ENCODE measurements at regions not wholly inside any gene's neighbourhood (a gene's known extent, or its start where the extent isn't known, plus 50 kb on each side); places are given as distances from the start of the nearest gene placed in this dataset.
A peak's percentile ranks its signal among the peaks of the same experiment; 100 is the strongest.

DNA sequence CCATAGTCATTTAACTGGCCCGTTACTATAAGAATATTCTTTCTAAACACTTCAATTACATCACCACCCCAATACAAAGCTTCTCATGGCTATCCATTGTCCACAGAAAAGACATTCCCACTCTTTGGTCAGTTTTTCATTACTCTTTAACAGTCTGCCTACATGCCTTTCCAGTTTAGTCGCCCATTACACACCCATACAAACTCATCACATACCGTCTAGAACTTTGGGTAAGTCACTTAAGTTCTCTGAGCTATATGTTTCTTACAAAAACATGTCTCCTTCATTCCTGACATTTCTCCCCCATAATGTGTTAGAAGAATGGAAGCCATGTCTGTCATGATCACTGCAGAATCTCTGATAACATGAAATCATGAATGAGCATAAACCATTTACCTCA is 108.2 kb upstream of the STK17B start:
- no peak for DNase-seq

GRCh38 chr2:196284144-196284844 is 112.9 kb upstream of the STK17B start:
- DNase-seq: peak; percentile 65

- DNase-seq: no peak
Measured at GRCh38 chr2:196284866-196285557, 113.6 kb upstream of the STK17B start.

GRCh38 chr2:196286821-196287220 is 115.4 kb upstream of the STK17B start:
- no peak for DNase-seq

- DNase-seq: no peak
Measured at GRCh38 chr2:196287523-196287922, 116.1 kb upstream of the STK17B start.

DNA sequence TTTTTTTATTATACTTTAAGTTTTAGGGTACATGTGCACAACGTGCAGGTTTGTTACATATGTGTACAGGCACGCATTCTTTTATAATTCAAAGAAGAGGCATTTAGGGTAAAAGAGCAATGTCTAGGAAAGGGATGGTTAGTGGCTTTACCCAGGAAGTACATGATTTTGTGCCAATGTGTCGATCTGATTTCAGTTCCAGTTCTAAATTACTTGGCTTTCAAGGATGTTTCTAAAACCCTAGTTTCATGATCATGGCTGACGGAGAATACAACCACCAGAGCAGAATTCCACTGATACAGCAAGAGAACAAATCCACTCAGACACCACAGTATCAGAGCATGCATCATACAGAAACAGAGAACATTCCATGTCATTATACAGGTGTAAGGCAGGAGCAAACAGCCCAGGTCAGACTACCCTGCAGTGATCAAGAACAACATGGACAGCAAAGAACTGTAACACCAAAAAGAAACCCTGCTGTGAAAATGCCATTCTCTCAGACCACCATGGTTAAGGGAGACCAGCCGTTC is 116.7 kb upstream of the STK17B start:
- DNase-seq: no peak

DNA sequence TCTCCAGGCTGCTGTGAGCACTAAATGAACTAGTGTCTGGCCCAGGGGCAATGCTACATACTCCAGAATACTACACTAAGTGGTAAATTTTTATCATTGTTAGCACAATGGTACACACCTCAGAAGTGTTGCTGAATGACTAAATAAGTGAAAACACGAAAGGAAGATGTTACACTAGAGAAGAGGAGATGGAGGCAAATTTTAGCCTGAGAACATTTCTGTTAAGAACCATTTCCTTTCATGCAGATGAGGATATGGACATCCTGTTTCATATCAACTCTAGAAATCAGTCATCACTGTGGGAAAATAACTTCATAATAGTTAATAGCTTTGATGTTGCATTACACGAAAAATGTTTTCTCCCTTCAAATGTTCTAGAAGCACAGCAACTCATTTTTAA is 117.6 kb upstream of the STK17B start:
- DNase-seq: no peak

DNA sequence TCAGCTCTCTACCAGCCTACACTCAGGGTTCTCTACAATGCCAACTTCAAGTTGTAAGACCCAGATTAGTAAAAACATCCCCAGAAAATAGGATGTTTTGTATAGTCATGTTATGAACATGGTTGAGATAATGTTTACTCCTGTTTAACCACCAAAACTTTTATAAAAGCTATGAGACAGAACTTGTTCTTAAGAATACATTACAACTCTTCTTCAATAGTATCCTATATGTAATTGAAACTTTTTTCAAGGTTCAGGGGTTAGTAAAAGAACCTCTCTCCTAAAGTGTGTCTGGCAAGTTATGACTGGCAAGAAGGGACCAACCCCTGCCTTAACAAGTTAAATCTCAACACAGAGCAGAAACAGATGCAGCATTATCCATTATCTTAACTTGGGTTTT is 118.8 kb upstream of the STK17B start:
- DNase-seq: no peak

- DNase-seq: no peak
Measured at GRCh38 chr2:196290569-196290968, 119.2 kb upstream of the STK17B start.

GRCh38 chr2:196291426-196291825 is 120.0 kb upstream of the STK17B start:
- DNase-seq: no peak

- peak; percentile 37 for DNase-seq
Measured at GRCh38 chr2:196291873-196292800, 120.8 kb upstream of the STK17B start.

DNA sequence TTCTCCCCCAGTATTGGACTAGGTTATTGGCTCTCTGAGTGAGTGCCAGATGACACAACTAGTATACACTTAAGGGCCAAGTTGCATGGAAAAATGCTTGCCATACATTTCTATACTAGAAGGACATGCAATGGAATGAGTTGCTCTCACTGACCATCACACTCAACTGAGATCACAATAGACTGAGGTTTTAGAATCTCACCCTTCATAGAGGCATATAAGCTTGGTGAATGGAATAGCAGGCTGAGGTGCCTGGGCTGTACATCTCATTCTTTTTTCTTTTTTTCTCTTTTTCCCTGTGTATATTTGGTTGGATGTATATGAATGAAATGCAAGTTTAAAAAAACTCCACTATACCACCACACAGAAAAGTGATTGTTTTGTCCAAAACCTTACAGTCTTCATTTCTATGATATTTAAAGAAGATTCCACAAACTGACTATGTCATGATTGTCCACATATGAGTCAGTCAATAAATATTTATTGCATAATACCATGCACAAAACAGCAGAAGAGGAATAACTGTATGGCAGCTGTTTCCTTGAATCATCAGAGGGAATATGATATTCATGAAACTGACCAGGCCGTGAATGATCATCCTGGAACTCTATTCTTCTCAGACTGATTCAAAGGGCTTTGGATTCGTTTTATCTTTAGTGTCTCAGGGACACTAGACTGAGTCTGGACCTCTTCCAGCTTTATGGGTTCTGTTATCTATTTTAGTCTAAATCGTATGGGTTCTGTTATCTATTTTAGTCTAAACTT is 122.6 kb upstream of the STK17B start:
- peak; percentile 42 for DNase-seq

- no peak for DNase-seq
Measured at GRCh38 chr2:196294516-196294909, 123.1 kb upstream of the STK17B start.

GRCh38 chr2:196295005-196295404 is 123.6 kb upstream of the STK17B start:
- no peak for DNase-seq

- peak; percentile 54 for DNase-seq
Measured at GRCh38 chr2:196298106-196298723, 126.8 kb upstream of the STK17B start.

- no peak for DNase-seq
Measured at GRCh38 chr2:196307775-196308305, 136.5 kb upstream of the STK17B start.

GRCh38 chr2:196309691-196310090 is 138.3 kb upstream of the STK17B start:
- DNase-seq: no peak

GRCh38 chr2:196314157-196314556 is 142.8 kb upstream of the STK17B start:
- DNase-seq: no peak

- DNase-seq: no peak
Measured at GRCh38 chr2:196314780-196315179, 143.4 kb upstream of the STK17B start.

GRCh38 chr2:196315388-196316049 is 144.1 kb upstream of the STK17B start:
- no peak for DNase-seq

- no peak for DNase-seq
Measured at GRCh38 chr2:196316050-196316430, 144.7 kb upstream of the STK17B start.

All from tongue (tissue), 1 donor.